ENCODE measurements at regions not wholly inside any gene's neighbourhood (a gene's known extent, or its start where the extent isn't known, plus 50 kb on each side); places are given as distances from the start of the nearest gene placed in this dataset.

DNA sequence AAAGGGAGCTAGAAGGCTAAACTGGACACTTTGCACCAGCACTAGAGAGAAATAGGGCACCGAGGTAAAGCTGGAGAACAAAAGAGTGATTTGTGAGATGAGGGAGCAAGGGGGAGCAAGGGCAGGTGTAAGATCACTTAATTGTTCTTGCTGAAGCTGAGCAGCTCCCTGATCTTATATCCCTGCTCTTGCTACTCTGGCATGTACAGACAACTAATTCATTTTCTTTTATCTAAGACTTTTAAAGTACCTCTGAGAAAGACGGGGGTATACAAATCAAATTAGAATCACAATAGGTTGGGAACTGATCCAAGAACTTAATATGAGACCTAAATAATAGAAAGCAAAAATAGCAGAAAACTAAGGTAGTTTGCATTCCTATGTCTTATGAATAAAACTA lies 381.7 kb upstream of the POU3F2 start:
- H3K4me1 ChIP-seq (ENCODE audit: insufficient read depth): no peaks in the 10 kb centered on the region
- no peaks in the 10 kb centered on the region for H3K9me2 ChIP-seq (ENCODE audit: insufficient read depth)
- H3K36me3 ChIP-seq (ENCODE audit: low read depth): no peaks in the 10 kb centered on the region
- H3K79me2 ChIP-seq (ENCODE audit: insufficient read depth): no peaks in the 10 kb centered on the region
- H4K20me1 ChIP-seq (ENCODE audit: insufficient read depth): no peaks in the 10 kb centered on the region
- no peak for DNase-seq
- no peak overlapping the region for H3K4me3 ChIP-seq
- no peaks in the 10 kb centered on the region for H3K27me3 ChIP-seq (replicated peaks; ENCODE audit: insufficient read depth)
- H3F3A ChIP-seq (ENCODE audit: insufficient read depth): no peaks in the 10 kb centered on the region
- no peak overlapping the region for H2AFZ ChIP-seq
- in situ Hi-C loops (cut with MboI): no loop called here
- H3K9ac ChIP-seq: no peak overlapping the region
- H3K9me3 ChIP-seq (ENCODE audit: low read depth): no peaks in the 10 kb centered on the region
- H3K4me2 ChIP-seq (ENCODE audit: unreplicated experiment): no peak overlapping the region
- TF ChIP-seq EZH2phosphoT487 (IDR thresholded peaks at IDR 0.05; ENCODE audit: insufficient read depth, low read depth) (no peak), EZH2 (IDR thresholded peaks at IDR 0.05; ENCODE audit: insufficient read depth, poor library complexity, severe bottlenecking) (no peak)
- H3K27ac ChIP-seq: no peak overlapping the region
- WGBS, 2 experiments (ENCODE audit: low coverage in 1 of 2, low lambda C conversion rate in 2 of 2, missing lambda C conversion rate in 2 of 2): 5 to 8% methylated on average over 2 of the region's 2 CpGs

DNA sequence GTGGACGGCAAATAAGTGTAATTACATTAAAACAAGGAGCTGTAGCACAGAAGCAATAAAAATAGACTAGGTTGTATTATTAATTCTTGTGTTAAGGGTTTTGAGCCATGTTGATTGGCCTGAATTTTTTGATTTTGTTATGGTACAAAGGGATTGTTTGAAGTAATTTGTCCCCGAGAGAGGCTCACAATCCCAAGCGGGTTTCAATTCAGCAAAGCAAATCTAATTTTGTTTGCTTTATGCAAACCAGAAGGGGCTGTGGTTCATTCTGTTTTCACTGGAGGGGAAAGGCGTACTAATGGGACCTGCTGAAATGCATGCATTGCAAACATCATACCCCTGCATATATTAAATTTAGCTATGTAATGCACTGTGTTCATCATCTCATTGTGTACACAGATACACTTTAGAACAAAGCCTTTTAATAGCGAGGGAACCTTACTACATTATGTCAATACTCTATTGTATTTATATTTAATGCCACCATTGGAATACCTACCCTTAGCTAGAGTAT lies 379.5 kb upstream of the POU3F2 start:
- no peak overlapping the region for H3K4me3 ChIP-seq
- no peaks in the 10 kb centered on the region for H3F3A ChIP-seq (ENCODE audit: insufficient read depth)
- no peak for DNase-seq
- H3K9me3 ChIP-seq (ENCODE audit: low read depth): no peaks in the 10 kb centered on the region
- no peaks in the 10 kb centered on the region for H3K9me2 ChIP-seq (ENCODE audit: insufficient read depth)
- no peak overlapping the region for H2AFZ ChIP-seq
- in situ Hi-C loops (cut with MboI): no loop called here
- no peak for TF ChIP-seq EZH2phosphoT487 (IDR thresholded peaks at IDR 0.05; ENCODE audit: insufficient read depth, low read depth)
- TF ChIP-seq EZH2 (IDR thresholded peaks at IDR 0.05; ENCODE audit: insufficient read depth, poor library complexity, severe bottlenecking): no peak
- H3K4me1 ChIP-seq (ENCODE audit: insufficient read depth): no peaks in the 10 kb centered on the region
- H4K20me1 ChIP-seq (ENCODE audit: insufficient read depth): no peaks in the 10 kb centered on the region
- no peak overlapping the region for H3K27ac ChIP-seq
- no peaks in the 10 kb centered on the region for H3K79me2 ChIP-seq (ENCODE audit: insufficient read depth)
- no peak overlapping the region for H3K4me2 ChIP-seq (ENCODE audit: unreplicated experiment)
- H3K36me3 ChIP-seq (ENCODE audit: low read depth): no peaks in the 10 kb centered on the region
- no peak overlapping the region for H3K9ac ChIP-seq
- H3K27me3 ChIP-seq (replicated peaks; ENCODE audit: insufficient read depth): no peaks in the 10 kb centered on the region
- WGBS, 2 experiments (ENCODE audit: low coverage in 1 of 2, low lambda C conversion rate in 2 of 2, missing lambda C conversion rate in 2 of 2): 36 to 47% methylated on average over 5 of the region's 5 CpGs

DNA sequence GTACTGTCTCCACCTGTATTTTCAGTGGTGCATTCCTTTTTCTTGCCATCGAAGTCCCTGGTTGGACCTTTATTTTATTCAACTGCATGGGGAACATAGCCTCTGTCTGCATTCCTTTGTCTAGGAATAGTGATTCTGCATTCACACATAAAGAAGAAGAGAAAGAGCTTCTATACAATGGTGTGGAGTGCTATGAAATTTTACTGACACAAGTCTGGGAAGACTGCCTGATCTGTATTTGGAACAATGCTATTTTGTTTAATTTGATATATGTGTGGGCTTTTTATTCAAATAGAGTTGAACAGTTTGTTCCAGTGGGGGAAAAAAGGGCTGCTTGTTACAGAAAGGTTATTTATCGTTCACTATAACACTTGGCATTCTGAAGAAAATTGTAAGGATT lies 375.7 kb upstream of the POU3F2 start:
- no peak for DNase-seq

DNA sequence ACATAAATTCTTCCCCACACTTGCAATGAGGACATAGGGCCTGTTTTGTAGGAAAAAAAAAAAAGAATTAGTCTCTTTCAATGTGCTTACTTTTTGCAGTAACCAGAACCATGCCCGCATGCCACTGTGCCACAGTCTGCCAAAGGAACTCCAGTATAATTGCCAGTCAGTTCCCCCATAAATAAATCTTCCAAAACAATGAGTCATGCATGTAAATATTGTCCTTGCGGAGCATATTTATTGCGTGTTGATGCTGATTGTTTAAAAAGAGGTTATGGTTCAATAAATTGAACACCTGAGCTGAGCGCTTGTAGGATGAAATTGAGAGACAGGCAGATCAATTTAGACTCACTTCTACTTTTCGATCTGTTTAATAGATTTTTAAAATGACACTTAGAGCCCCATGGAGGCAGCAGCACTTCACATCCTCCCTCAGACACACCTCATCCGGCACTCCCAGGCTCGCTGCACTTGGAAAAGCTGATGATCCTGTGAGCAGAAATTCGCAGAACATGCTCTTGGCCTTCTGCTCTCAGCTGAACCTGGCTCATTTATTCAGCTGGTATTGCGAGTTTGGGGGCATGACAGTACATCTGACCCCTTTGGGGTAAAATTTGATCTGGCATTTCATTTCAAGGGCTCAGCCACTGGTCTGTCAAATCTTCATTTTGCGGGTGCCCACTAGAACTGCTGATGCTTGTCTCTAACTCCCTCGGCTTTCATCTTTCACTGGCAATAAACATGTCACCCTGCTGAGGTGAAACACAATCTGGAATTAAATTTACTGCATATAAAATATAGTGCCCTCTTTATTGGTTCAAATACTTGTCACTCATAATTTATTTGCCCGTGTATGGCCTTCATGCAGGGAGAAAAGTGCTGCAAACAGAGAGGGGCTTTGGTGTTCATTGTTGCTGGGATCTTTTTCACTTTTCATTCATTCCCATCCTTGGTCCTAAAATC lies 371.1 kb upstream of the POU3F2 start:
- Histone ChIP-seq H3K9ac (no peak overlapping the region), H2AFZ (no peak overlapping the region), H3K4me3 (no peak overlapping the region), H3K9me2 (ENCODE audit: insufficient read depth) (no peaks in the 10 kb centered on the region), H3K27me3 (replicated peaks; ENCODE audit: insufficient read depth) (no peaks in the 10 kb centered on the region), H3K27ac (no peak overlapping the region), H3K79me2 (ENCODE audit: insufficient read depth) (no peaks in the 10 kb centered on the region), H4K20me1 (ENCODE audit: insufficient read depth) (no peaks in the 10 kb centered on the region), H3K36me3 (ENCODE audit: low read depth) (no peaks in the 10 kb centered on the region), H3K4me2 (ENCODE audit: unreplicated experiment) (no peak overlapping the region), H3K9me3 (ENCODE audit: low read depth) (no peaks in the 10 kb centered on the region), H3K4me1 (ENCODE audit: insufficient read depth) (no peaks in the 10 kb centered on the region), H3F3A (ENCODE audit: insufficient read depth) (no peaks in the 10 kb centered on the region)
- in situ Hi-C loops (cut with MboI): no loop called here
- no peak for TF ChIP-seq EZH2phosphoT487 (IDR thresholded peaks at IDR 0.05; ENCODE audit: insufficient read depth, low read depth)
- no peak for TF ChIP-seq EZH2 (IDR thresholded peaks at IDR 0.05; ENCODE audit: insufficient read depth, poor library complexity, severe bottlenecking)
- DNase-seq: no peak
- 27 to 29% methylated on average over 12 of the region's 12 CpGs for WGBS, 2 experiments (ENCODE audit: low coverage in 1 of 2, low lambda C conversion rate in 2 of 2, missing lambda C conversion rate in 2 of 2)

More for the DNA sequence above, 375.7 kb upstream of the POU3F2 start:
- H3K79me2 ChIP-seq (ENCODE audit: insufficient read depth): no peaks in the 10 kb centered on the region
- H3F3A ChIP-seq (ENCODE audit: insufficient read depth): no peaks in the 10 kb centered on the region
- whole genome bisulfite sequencing, 2 experiments (ENCODE audit: low coverage in 1 of 2, low lambda C conversion rate in 2 of 2, missing lambda C conversion rate in 2 of 2): 16 to 21% methylated on average over 2 of the region's 2 CpGs
- no peak overlapping the region for H3K4me2 ChIP-seq (ENCODE audit: unreplicated experiment)
- TF ChIP-seq EZH2 (IDR thresholded peaks at IDR 0.05; ENCODE audit: insufficient read depth, poor library complexity, severe bottlenecking) (no peak), EZH2phosphoT487 (IDR thresholded peaks at IDR 0.05; ENCODE audit: insufficient read depth, low read depth) (no peak)
- no peaks in the 10 kb centered on the region for H3K9me3 ChIP-seq (ENCODE audit: low read depth)
- no peaks in the 10 kb centered on the region for H3K36me3 ChIP-seq (ENCODE audit: low read depth)
- no peaks in the 10 kb centered on the region for H4K20me1 ChIP-seq (ENCODE audit: insufficient read depth)
- H3K27ac ChIP-seq: no peak overlapping the region
- in situ Hi-C loops (cut with MboI): no loop called here
- H2AFZ ChIP-seq: no peak overlapping the region
- no peak overlapping the region for H3K4me3 ChIP-seq
- no peaks in the 10 kb centered on the region for H3K4me1 ChIP-seq (ENCODE audit: insufficient read depth)
- no peaks in the 10 kb centered on the region for H3K27me3 ChIP-seq (replicated peaks; ENCODE audit: insufficient read depth)
- no peaks in the 10 kb centered on the region for H3K9me2 ChIP-seq (ENCODE audit: insufficient read depth)
- no peak overlapping the region for H3K9ac ChIP-seq

Measured in GM23248 (cell line).